ENCODE measurements at regions not wholly inside any gene's neighbourhood (a gene's known extent, or its start where the extent isn't known, plus 50 kb on each side); places are given as distances from the start of the nearest gene placed in this dataset.

GRCh38 chr9:12612211-12612770, 80.9 kb upstream of the TYRP1 start:
- no peak for TF ChIP-seq CTCF (IDR thresholded peaks at IDR 0.05; ENCODE audit: low read length)
- TF ChIP-seq EZH2 (optimal IDR thresholded peaks at IDR 0.05; ENCODE audit: low read depth, low read length): no peak
- TF ChIP-seq EZH2phosphoT487 (IDR thresholded peaks at IDR 0.05; ENCODE audit: low read length): no peak

Measured in MM.1S (cell line).